ENCODE measurements at regions not wholly inside any gene's neighbourhood (a gene's known extent, or its start where the extent isn't known, plus 50 kb on each side); places are given as distances from the start of the nearest gene placed in this dataset.

DNA sequence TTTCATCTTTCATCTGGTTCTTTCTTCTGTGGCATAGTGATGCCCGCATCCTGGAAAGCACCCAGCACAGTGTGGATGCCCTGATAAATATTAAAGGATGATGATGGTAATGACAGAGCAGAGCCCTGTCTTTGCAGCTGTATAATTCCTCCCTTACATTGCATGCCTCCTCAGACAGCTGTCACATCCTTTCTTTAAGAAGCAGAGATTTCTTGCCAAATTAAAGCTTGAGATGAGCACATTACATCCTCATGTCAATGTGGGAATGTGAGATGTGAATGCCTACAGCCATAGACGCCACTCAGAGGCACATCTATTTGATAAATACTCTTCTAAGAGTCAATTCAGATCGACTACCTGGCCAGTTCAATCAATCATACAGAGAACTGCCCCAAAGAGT lies 642.0 kb downstream of the ZNF385D start:
- TF ChIP-seq, protein P1, sequence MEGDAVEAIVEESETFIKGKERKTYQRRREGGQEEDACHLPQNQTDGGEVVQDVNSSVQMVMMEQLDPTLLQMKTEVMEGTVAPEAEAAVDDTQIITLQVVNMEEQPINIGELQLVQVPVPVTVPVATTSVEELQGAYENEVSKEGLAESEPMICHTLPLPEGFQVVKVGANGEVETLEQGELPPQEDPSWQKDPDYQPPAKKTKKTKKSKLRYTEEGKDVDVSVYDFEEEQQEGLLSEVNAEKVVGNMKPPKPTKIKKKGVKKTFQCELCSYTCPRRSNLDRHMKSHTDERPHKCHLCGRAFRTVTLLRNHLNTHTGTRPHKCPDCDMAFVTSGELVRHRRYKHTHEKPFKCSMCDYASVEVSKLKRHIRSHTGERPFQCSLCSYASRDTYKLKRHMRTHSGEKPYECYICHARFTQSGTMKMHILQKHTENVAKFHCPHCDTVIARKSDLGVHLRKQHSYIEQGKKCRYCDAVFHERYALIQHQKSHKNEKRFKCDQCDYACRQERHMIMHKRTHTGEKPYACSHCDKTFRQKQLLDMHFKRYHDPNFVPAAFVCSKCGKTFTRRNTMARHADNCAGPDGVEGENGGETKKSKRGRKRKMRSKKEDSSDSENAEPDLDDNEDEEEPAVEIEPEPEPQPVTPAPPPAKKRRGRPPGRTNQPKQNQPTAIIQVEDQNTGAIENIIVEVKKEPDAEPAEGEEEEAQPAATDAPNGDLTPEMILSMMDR (IDR thresholded peaks at IDR 0.05; ENCODE audit: poor library complexity, severe bottlenecking): no peak
- TF ChIP-seq POLR2AphosphoS5 (IDR thresholded peaks at IDR 0.05) (peak; percentile 91), MXI1 (conservative IDR thresholded peaks at IDR 0.05; ENCODE audit: poor library complexity, severe bottlenecking) (no peak), EP300 (conservative IDR thresholded peaks at IDR 0.05; ENCODE audit: poor library complexity, severe bottlenecking) (peak; percentile 99), SMC3 (conservative IDR thresholded peaks at IDR 0.05; ENCODE audit: poor library complexity) (peak; percentile 37), TAF1 (IDR thresholded peaks at IDR 0.05; ENCODE audit: low read depth) (no peak)
- TF ChIP-seq, protein P2, sequence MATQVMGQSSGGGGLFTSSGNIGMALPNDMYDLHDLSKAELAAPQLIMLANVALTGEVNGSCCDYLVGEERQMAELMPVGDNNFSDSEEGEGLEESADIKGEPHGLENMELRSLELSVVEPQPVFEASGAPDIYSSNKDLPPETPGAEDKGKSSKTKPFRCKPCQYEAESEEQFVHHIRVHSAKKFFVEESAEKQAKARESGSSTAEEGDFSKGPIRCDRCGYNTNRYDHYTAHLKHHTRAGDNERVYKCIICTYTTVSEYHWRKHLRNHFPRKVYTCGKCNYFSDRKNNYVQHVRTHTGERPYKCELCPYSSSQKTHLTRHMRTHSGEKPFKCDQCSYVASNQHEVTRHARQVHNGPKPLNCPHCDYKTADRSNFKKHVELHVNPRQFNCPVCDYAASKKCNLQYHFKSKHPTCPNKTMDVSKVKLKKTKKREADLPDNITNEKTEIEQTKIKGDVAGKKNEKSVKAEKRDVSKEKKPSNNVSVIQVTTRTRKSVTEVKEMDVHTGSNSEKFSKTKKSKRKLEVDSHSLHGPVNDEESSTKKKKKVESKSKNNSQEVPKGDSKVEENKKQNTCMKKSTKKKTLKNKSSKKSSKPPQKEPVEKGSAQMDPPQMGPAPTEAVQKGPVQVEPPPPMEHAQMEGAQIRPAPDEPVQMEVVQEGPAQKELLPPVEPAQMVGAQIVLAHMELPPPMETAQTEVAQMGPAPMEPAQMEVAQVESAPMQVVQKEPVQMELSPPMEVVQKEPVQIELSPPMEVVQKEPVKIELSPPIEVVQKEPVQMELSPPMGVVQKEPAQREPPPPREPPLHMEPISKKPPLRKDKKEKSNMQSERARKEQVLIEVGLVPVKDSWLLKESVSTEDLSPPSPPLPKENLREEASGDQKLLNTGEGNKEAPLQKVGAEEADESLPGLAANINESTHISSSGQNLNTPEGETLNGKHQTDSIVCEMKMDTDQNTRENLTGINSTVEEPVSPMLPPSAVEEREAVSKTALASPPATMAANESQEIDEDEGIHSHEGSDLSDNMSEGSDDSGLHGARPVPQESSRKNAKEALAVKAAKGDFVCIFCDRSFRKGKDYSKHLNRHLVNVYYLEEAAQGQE (IDR thresholded peaks at IDR 0.05; ENCODE audit: borderline replicate concordance): peak; percentile 78

Measured in neural cell (in vitro differentiated cells).